NCI-H2196 treated with DMSO at 0.1 percent for 48 hours (cell line): ENCODE measurements at regions not wholly inside any gene's neighbourhood (a gene's known extent, or its start where the extent isn't known, plus 50 kb on each side); places are given as distances from the start of the nearest gene placed in this dataset.

Experiments used
- DNase-seq: peaks from one replicate; lab custom pipeline; 2025; ENCODE audit not compliant: unreplicated experiment; lab: John Stamatoyannopoulos, UW

GRCh38 chr13:55190996-55191395, 1949.7 kb upstream of the PRR20A start:
- no peak for DNase-seq

- DNase-seq, result no peak
These were observed 1941.6 kb upstream of the PRR20A start for GRCh38 chr13:55199134-55199533.

GRCh38 chr13:55214841-55215345, 1925.8 kb upstream of the PRR20A start:
- DNase-seq, result no peak

GRCh38 chr13:55219538-55219937, 1921.2 kb upstream of the PRR20A start:
- DNase-seq, result no peak

GRCh38 chr13:55229906-55230569, 1910.7 kb upstream of the PRR20A start:
- no peak for DNase-seq

GRCh38 chr13:55230570-55230908, 1910.2 kb upstream of the PRR20A start:
- DNase-seq, result no peak

- no peak for DNase-seq
These were observed 1906.4 kb upstream of the PRR20A start for GRCh38 chr13:55234311-55234710.

GRCh38 chr13:55245005-55245644, 1895.6 kb upstream of the PRR20A start:
- DNase-seq, result no peak

- DNase-seq, result no peak
These were observed 1885.5 kb upstream of the PRR20A start for GRCh38 chr13:55255236-55255635.

- no peak for DNase-seq
These were observed 1877.7 kb upstream of the PRR20A start for GRCh38 chr13:55263045-55263444.

- DNase-seq, result no peak
These were observed 1874.1 kb upstream of the PRR20A start for GRCh38 chr13:55266644-55267043.

- no peak for DNase-seq
These were observed 1842.5 kb upstream of the PRR20A start for GRCh38 chr13:55298201-55298600.

GRCh38 chr13:55302568-55302967, 1838.2 kb upstream of the PRR20A start:
- no peak for DNase-seq

GRCh38 chr13:55307909-55308308, 1832.8 kb upstream of the PRR20A start:
- DNase-seq, result no peak

- DNase-seq, result no peak
These were observed 1798.8 kb upstream of the PRR20A start for GRCh38 chr13:55341891-55342290.

GRCh38 chr13:55345224-55345623, 1795.5 kb upstream of the PRR20A start:
- DNase-seq, result no peak

- DNase-seq, result no peak
These were observed 1793.2 kb upstream of the PRR20A start for GRCh38 chr13:55347528-55347927.

GRCh38 chr13:55359067-55359466, 1781.7 kb upstream of the PRR20A start:
- DNase-seq, result no peak

GRCh38 chr13:55361141-55361540, 1779.6 kb upstream of the PRR20A start:
- no peak for DNase-seq

GRCh38 chr13:55366676-55367075, 1774.0 kb upstream of the PRR20A start:
- DNase-seq, result no peak

- DNase-seq, result no peak
These were observed 1746.2 kb upstream of the PRR20A start for GRCh38 chr13:55394470-55394869.

- no peak for DNase-seq
These were observed 1737.8 kb upstream of the PRR20A start for GRCh38 chr13:55402870-55403269.
